ENCODE measurements at regions not wholly inside any gene's neighbourhood (a gene's known extent, or its start where the extent isn't known, plus 50 kb on each side); places are given as distances from the start of the nearest gene placed in this dataset.
"Not testable (repeated sequence)": the region's sequence is repeated elsewhere in the genome, so short reads cannot be mapped to it uniquely, and the experiment has no call there.

DNA sequence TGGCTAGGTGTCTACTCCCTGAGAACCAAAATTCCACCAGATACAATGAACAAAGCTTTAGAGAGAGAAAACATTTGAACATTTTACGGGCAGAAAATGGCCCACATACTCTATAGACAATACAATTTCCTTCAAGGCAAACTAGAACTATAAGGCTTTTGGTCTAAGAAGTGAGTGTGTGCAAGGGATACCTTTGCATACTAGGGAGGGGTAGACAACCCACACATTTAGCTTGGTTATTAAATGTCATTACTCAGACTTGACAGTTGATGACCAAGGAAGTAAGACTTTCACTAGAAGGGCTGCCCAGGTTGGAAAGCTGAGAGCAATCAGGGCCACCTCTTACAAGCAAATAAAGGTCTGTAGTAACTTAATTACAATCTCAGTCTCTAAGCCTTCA, 64.0 kb upstream of the PLEKHM1 start:
- not testable (repeated sequence) for DNase-seq

DNA sequence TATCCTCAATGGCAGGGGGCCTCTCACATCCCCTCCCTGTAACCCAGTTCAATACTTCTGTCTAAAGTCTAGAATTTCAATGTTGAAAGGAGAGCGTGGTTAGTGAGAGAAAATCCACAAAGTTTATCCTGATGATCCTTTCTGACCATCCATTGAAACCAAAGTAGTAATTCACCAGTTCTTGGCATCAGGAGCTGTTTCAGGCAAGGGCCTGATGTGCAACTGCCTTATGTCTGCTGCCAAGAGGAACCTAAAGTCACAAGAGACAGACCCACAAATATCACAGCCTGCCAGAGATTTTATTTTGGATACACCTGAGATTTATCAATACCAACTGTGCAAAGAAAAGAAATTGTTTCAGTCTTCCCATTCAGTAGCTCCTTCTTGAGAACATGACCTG, 68.3 kb upstream of the PLEKHM1 start:
- DNase-seq = not testable (repeated sequence)

DNA sequence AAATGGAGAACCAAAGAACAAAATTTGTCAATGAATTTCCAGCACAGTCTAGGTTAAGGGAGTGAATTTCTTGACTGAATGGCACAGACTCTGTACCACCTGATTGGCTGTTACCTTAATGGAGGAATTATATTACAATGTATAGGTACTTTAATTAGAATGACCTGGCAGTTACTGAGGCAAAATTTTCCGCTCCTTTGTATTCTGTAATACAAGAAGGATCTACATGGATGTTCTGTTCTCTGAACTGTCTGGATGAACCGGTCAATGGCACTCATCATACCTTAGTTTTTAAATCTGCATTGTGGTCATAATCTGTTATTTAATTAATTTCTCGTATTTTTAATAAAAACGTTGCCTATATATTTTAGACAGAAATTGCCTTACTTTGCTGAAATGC, 72.3 kb upstream of the PLEKHM1 start:
- DNase-seq = not testable (repeated sequence)

DNA sequence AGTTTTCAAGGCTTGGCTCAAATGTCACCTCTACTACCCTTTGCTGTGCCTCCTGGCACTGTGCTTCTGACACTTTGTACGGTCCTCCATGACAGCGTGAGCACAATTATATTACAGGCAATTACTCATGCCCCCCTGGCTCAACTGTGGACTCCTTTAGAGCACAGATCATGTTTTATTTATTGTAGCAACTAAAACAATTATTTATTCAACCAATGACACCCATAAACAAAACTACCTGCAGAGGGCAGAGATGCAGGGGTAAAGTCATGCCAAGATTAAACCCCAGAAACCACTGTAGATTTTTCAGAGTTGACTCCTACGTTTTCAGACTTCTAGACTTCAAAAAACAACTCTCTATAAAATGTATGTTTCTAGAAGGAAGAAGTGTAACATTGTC, 72.8 kb upstream of the PLEKHM1 start:
- DNase-seq = not testable (repeated sequence)

DNA sequence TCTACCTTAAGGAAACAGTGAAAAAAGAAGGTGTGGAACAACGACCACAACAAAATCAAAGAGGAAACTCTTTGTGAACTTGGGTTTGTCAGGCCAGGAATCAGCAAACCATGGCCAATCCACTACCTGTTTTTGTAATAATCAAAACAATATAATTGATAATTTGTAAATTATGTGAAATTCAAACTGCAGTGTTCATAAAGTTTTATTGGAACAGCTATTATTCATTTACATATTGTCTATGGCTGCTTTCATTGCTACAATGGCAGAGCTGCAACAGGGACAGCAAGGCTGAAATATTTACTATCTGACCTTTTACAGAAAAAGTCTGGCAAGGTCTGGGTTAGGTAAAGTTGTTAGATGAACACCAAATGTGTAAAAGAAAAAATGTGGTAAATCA, 77.8 kb upstream of the PLEKHM1 start:
- DNase-seq = not testable (repeated sequence)

DNA sequence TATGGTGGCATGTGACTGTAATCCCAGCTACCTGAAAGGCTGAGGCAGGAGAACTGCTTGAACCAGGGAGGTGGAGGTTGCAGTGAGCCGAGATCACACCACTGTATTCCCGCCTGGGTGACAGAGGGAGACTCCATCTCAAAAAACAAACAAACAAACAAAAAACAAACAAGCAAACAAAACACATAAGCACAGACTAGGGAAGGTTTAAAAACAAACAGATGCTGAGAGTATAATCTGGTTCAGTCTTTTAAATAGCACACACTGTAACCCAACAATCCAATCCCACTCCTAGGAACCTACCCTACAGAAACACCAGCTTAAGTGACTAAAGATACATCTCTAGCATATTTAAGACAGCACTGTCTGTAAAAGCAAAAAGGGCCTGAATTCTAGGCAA, 82.8 kb upstream of the PLEKHM1 start:
- not testable (repeated sequence) for DNase-seq

DNA sequence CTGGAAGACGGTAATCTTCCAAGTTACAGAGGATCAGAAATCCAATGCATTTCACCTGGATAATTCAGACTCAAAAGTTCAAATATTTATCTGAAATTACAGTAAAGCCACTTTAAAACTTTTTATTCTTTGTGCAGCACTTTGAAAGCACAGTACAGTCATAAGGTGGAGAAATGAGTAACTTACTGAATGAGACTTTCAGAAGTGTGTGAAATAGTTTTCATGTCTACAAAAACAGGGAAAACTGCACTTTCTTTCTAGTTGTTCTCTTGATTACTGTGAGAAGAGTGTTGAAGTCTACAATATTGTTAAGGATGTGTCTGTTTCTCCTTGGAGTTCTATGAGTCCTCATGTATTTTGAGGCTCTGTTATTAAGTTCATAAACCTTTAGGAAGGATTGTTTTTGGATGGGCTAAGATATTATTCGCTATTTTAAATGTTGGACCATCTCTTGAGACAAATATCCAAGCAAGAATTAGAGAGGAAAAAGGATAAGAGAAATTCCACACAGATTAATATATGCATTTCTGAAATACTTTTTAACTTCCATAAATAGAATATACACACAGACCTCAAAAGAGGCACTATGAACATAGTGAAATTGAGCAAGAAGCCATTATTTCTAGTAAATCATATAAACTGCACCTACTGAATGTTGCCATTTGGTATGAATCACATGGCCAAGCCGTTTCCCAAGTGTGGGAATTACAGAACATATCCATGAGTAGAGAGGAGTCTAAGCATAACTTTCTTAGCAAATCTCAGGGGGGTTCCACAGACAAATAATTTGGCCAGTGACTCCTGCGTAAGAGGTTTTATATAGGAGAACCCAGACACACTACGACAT, 83.6 kb upstream of the PLEKHM1 start:
- no peak for DNase-seq

DNA sequence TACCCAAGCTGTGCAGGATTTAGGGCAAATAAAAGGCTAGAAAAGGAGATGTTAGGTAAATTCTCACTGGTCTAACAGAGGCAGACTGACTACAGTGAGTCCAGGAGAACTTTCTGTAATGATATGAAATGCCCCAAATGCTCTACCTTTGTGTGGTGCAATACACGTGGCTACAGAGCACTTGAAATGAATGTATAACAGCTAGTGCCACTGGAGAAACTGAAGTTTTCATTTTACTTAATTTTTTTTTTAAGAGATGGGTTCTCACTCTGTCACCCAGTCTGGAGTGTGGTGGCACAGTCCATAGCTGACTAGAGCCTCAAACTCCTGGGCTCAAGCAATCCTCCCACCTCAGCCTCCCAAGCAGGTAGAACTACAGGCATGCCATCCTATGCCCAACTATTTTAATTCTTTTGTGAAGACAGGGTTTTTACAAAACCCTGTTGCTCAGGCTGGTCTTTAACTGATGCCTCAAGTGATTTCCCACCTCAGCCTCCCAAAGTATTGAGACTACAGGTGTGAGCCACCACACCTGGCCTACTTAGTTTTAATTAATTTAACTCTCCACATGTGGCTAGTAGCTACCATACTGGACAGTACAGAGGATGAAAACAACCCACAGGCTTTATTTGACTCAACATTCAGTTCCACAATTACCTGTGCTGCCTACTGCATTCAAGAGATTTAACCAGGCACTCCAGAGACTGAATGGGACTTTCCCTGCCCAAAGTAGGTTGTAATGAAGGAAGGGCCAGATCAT, 84.8 kb upstream of the PLEKHM1 start:
- DNase-seq = no peak

DNA sequence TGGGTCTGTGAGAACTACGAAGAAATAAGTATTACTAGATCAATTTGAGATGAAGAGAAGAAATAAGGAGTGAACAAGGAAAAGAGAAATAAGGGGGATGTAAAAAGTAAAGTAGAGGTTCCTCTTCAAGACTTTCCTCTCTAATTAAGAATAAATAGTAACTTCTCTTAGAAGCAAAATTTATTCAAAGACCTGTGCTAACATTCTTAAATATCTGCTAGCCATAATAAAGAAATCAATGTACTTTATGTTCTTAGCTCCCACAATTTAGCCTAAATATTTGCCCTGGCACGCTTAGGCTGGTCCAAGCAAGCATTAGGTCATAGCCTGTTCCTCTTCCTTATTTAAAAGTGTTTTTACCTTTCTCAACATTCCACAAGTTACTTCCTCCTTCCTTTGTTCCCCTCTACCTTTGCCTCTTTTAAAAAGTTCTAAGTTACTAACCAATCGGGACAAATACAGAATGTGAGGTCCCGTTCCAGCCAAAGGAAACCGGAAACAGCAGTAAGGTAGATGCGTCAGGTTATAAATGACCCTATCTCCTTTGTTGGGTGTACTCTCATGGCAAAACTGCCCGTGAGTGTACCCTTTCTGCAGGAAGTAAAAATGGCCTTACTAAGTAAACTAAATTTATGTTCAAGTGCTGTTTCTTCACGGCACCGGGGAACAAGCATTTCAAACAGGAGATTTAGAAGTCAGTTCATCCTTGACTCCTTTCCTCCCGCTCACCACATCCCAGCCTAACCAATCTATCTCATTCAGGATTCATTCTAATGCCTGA, 86.2 kb upstream of the PLEKHM1 start:
- not testable (repeated sequence) for DNase-seq

DNA sequence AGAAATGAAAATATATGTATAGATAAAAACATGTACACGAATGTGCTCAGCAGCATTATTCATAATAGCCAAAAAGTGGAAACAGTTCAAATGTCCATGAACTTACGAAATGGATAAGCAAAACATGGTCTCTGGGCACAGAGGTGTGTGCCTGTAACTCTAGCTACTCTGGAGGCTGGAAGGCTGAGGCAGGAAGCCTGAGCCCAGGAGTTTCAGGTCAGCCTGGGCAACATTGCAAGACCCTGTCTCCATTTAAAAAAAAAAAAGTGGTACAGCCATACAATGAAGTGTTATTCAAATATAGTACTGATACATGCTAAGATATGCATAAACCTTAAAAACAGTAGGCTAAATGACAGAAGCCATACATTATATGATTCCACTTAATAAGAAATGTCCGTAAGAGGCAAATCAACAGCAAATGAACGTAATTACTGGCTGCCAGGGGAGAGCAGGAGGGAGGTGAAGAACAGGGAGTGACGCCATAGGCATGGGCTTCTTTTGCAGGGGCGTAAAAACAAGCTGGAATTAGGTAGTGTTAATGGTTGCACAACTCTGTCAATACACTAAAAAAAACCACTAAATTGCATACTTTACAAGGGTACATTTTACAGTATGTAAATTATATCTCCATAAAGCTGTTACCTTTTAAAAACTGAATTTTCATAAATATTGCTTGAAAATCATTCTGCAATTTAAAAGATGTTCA, 87.2 kb upstream of the PLEKHM1 start:
- DNase-seq = no peak

DNA sequence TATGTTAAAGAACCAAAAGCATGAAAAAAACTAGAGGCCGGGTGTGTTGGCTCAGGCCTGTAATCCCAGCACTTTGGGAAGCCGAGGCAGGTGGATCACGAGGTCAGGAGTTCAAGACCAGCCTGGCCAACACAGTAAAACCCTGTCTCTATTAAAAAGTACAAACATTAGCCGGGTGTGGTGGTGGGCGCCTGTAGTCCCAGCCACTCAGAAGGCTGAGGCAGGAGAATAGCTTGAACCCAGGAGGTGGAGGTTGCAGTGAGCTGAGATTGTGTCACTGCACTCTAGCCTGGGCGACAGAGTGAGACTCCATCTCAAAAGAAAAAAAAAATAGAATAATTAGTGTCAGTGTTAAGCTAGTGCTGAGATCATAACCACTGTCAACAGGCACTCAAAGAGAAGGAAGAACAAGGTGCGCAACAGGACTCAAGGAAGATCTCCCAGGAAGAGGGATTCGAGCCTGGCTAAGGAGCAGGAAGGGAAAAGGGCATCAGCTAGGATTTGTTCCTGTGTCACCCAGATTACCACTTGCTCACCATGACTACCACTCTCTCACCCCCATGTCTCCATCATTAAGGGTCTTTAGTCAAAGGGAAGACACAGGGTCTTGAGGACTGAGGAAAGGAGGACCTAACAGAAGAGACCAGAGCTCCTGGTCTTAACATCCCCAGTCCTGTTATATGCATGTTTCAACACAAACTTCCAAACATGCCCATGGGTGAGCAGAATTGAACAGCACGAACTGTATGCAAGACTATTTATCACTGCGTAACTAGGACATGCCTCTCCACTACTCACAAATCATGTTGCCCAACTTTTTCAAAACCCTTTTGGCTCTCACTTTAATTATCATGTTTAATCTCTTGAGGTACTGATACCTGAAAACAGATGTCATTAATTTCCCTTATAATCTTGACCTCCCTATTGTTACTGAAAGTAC, 88.3 kb upstream of the PLEKHM1 start:
- DNase-seq = no peak

DNA sequence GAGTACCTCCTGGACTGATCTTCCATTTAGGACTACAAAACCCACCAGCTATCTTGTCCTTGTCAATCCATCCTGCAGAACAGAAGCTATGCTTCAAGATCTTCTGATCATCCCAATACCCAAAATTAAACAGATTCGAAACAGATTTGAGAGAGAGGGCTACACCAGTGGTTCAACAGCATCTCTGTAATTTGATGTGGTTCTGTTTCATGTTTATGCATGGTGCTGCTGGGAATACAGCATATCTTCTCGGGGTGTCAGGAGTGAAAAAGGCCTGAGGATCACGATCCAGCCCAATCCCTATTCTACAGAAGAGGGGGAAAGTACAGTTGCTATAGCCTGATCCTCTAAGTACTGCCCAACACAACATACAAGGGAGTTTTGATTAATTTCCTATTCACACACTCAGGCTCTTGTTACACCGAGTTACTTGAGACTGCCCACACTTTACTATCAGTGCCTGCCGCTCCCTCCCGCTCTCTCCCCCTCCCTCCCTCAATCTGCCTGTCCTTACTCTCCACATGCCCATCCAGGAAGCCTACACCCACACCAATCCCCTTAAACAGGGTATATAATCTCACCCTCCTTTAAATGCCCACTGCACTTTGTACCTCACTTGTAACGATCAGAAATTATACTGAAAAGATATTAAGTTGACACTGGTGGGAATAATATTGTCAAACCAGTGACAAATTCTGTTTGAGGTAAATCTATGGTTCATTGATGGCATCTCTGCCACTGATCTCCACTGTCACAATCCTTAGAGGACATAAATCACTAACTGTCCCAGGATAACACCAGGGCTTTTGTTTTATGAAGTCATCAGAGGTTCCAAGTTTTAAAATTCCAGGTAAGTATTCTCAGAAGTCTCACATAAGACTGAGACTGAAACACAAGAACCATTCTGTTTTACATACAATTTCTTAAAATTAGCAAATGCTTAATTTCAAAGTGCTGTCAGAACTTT, 89.3 kb upstream of the PLEKHM1 start:
- DNase-seq = no peak

DNA sequence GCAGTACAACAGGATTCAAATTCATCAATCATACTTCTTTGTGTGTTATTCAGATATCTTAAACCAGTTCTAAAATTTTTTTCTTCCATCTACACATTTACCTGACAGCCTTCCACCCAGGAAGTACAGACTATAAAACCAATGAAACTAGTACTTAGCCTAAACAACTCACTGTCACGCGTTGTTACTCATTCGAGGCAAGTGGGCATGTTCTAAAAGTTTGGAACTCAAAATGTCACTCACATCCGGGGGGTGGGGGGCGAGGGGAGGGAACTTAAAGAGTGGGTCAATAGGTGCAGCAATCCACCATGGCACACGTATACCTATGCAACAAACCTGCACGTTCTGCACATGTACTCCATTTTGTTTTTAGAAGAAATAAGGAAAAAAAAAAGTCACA, 90.4 kb upstream of the PLEKHM1 start:
- no peak for DNase-seq

DNA sequence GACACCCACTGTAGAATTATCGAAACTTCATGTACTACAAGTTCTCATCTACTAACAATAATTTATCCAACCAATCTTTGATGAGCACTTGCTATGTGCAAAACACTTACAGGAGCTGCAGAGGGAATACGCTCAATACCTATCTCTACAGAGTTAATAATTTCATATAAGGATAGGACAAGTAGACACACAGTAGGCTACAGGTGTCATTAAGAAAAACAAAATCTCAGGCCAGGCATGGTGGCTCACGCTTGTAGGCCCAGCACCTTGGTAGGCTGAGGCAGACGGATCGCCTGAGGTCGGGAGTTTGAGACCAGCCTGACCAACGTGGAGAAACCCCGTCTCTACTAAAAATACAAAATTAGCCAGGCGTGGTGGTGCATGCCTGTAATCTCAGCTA, 91.3 kb upstream of the PLEKHM1 start:
- no peak for DNase-seq

DNA sequence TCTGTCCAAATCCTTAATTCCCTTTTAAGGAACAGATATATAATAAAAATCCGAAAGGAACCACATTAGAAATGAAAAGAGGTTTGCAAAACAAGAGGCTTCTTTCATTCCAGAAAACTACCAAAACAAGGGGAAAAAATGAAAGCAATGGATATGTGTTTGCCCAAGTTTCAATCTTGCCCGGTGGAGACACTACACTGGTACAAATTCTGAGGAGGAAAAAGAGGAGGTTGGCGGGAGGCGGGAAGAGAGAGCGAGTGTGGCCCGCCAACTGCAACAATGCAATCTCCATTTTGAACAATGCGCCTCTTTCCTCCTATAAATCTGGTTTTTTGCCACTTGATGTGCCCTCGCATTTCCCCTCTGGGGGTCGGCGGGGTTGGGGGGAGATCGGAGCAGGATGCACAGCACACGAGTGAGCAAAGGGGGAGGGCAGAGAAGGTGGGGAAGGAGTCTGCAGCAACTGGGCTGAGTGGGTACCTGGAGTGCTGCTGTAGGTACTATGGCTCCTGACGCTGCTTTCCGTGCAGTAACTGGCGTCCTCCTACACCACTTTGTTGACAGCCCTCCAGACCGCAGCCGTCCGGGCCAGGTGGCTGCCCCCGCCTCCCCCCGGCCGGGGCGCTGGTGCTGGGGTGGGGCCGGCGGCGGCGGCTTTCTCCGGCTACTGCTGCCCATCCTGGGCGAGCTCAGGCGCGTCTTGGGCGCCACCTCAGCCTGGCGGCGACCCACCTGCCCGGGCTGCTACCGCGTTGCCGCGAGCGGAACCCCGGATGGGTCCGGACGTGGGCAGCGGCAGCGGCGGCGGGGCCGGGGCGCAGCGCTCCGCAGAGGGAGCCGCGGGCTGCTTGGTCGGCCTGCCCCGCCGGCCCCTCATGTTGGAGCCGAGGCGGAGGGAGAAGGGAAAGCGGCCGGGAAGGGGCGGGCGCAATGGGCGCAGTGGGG, 93.8 kb upstream of the PLEKHM1 start:
- DNase-seq = peak; percentile 81

DNA sequence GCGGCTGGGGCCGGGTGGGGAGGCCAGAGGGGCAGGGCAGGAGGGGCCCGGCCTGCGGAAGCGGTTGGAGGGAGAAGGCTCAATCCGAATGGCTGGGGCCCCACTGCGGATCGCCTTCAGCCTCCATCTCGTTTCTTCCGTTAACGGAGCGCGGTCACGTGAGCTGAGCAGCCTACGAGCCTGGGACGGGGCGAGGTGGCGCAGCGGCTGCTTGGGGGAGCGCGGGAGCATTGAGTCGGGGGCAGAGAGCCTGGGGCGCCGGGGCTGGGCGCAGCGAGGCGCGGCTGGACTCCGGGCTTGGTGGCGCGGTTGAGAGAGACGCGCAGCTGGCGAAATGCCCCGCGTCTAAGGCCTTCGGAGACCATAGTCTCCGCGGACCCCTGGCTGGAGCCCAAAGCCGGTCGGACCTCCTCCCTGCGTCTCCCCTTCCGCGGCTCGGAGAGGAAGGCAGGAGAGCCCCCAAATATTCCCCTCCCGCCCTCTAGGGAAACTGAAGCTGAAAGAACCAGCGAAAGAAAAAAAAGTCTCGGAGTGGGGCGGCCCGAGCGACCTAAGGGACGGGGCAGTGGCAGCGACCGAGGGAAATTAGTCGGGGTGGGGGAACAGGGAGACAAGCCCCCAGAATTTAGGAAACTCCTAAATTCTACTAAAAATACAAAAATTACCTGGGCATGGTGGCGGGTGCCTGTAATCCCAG, 94.7 kb upstream of the PLEKHM1 start:
- DNase-seq = peak; percentile 68

DNA sequence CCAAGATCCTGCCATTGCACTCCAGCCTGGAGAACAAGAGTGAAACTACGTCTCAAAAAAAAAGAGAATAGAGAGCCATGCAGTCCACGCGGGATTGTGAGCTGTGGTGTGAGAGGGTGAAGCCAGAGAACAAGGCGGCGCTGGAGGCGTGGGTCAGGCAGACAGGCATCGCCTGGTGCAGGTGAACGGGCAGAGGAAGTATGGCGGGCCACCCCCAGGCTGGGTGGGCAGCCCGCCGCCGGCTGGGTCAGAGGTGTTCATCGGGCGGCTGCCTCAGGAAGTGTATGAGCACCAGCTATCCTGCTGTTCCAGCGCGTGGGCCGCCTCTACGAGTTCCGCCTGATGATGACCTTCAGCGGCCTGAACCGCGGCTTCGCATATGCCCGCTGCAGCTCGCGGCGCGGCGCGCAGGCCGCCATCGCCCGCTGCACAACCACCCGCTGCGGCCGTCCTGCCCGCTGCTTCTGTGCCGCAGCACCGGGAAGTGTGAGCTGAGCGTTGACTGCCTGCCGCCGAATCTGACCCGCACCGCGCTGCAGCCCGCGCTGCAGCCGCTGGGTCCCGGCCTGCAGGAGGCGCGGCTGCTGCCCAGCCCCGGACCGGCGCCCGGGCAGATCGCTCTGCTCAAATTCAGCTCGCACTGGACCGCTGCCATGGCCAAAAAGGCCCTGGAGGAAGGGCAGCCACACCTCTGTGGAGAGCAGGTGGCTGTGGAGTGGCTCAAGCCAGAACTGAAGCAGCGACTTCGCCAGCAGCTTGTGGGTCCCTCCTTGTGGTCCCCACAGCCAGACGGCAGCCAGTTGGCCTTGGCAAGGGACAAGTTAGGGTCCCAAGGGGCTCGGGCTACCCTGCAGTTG, 95.5 kb upstream of the PLEKHM1 start:
- DNase-seq = not testable (repeated sequence)

DNA sequence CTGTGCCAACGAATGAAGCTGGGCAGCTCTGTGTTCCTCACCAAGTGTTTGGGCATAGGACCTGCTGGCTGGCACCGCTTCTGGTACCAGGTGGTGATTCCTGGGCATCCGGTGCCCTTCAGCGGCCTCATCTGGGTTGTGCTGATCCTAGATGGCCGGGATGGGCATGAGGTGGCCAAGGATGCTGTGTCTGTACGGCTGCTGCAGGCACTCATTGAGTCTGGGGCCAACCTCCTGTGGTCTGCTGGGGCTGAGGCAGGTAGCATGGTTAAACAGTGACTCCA, 96.1 kb upstream of the PLEKHM1 start:
- not testable (repeated sequence) for DNase-seq

Measured in activated CD4-positive, CD25-positive, alpha-beta regulatory T cell treated with anti-CD3 and anti-CD28 coated beads, Interleukin-2, amount 50 U/mL, for 72 hours (primary cell).